LNCAP (cell line): ENCODE measurements at regions not wholly inside any gene's neighbourhood (a gene's known extent, or its start where the extent isn't known, plus 50 kb on each side); places are given as distances from the start of the nearest gene placed in this dataset.

ENCODE experiments used
- TF ChIP-seq, protein P1 (sequence below): fragments of 450-650 bp; IDR thresholded peaks from 2 replicates; pipeline ENCODE4 v1.5.1; 2017; ENCODE audit warnings: mild to moderate bottlenecking

DNA sequence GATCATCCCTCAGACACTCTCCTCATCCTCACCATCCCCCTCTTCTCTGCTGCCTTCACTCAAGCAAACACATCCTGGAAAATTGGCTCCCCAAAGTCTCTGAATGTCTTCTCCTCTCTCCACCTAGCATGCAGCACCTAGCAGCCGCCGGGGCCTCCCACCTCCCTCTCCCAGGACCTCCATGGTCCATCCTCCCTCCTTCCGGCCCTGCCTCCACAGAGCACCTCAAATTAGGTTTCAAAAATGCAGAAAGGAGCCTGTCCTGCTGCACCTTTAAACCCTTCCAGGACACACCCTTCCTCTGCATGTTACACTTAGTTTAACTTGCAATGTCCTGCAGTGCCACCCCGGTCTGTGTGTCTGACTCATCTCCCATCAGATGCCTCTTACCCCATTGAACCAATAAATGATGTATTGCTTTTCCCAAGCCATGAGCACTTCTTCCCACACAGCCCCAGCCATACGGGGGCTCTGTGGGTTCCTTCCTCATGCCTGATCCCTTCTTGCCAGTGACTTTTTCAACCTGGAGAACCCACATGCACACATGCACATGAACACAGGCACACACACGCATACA lies 582.5 kb upstream of the MGMT start:
- TF ChIP-seq, protein P1, sequence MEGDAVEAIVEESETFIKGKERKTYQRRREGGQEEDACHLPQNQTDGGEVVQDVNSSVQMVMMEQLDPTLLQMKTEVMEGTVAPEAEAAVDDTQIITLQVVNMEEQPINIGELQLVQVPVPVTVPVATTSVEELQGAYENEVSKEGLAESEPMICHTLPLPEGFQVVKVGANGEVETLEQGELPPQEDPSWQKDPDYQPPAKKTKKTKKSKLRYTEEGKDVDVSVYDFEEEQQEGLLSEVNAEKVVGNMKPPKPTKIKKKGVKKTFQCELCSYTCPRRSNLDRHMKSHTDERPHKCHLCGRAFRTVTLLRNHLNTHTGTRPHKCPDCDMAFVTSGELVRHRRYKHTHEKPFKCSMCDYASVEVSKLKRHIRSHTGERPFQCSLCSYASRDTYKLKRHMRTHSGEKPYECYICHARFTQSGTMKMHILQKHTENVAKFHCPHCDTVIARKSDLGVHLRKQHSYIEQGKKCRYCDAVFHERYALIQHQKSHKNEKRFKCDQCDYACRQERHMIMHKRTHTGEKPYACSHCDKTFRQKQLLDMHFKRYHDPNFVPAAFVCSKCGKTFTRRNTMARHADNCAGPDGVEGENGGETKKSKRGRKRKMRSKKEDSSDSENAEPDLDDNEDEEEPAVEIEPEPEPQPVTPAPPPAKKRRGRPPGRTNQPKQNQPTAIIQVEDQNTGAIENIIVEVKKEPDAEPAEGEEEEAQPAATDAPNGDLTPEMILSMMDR, result no peak

DNA sequence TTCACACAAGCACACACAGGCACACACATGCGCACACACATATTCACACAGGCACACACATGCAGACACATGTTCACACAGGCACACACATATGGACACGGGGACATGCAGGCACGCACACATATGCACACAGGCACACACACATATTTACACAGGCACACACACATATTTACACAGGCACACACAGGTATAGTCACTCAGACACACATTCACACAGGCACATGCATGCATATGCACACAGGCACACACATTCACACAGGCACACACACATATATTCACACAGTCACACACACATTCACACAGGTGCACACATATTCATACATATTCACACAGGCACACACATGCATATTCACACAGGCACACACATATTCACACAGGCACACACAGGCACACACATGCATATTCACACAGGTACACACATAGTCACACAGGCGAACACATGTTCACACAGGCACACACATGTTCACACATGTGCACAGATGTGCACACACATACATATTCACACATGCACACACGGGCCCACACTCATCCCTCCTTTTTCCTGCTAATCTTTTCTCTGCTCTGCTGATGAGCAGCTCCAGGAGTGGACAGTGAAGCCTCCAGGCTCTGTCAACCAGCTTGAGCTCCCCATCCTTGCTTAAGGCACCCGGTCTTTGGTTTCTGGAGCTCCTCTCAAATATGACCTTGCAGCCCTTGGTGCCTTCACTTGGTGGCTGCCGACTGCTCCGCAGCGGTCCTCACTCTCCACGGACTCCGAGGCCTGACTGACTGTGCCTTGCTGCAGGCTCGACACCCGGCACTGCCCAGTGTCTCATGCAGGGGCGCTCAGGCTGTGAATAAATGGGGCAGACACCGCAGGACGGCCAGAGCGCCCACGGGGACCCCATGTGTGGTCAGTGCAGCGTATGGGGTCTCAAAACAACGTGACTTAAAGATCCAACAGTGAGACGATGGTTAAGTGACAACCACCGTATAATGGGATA lies 581.2 kb upstream of the MGMT start:
- TF ChIP-seq, protein P1, result no peak

DNA sequence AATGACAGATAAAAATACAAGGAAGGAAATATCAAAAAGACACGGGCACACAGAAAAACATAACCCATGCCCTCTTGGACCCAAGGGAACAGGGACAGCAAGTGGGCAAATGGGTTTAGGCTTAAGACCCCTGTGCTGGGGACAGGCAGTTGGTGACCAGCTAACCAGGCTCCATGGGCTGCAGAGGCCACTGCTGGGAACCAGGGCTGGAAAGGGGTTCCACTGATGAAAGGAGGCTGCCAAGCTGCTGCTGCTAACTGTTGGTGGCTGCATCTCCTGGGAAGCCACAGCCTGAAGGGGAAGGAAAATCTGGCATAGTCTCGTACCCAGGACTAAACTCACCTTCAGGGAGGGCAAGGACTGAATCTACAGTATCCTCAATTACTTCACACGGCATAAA lies 579.2 kb upstream of the MGMT start:
- TF ChIP-seq, protein P1, result no peak

GRCh38 chr10:128892005-128892404 lies 575.0 kb upstream of the MGMT start:
- TF ChIP-seq, protein P1, result no peak

- TF ChIP-seq, protein P1, result no peak
Measured at GRCh38 chr10:128894641-128895040, 572.4 kb upstream of the MGMT start.

- TF ChIP-seq, protein P1, result no peak
Measured at GRCh38 chr10:128895473-128895872, 571.6 kb upstream of the MGMT start.

GRCh38 chr10:128896116-128896795 lies 570.8 kb upstream of the MGMT start:
- TF ChIP-seq, protein P1, result no peak
